SK-N-SH (cell line): ENCODE measurements at regions not wholly inside any gene's neighbourhood (a gene's known extent, or its start where the extent isn't known, plus 50 kb on each side); places are given as distances from the start of the nearest gene placed in this dataset.

ENCODE experiments used
- CTCF ChIA-PET: fragments of 300-600, 350-600 bp; formaldehyde crosslinking; extraction: SDS; loops from one replicate; lab custom pipeline; 2021; lab: Yijun Ruan, JAX
- POLR2A ChIA-PET: fragments of 350-600 bp; sonication (Branson Sonifier 250); formaldehyde crosslinking; extraction: SDS; loops from one replicate; lab custom pipeline; 2020; ENCODE audit warnings: antibody characterized with exemption, inconsistent platforms; lab: Yijun Ruan, JAX
- DNase-seq: peaks from one replicate; pipeline ENCODE4 v3.0.0; 2012
- H2AFZ ChIP-seq: fragments of 200-600 bp; sonication (generic); 2 replicates; pipeline ENCODE4 v1.8.1; 2016; ENCODE audit warnings: antibody characterized with exemption, mild to moderate bottlenecking, low read depth
- H3F3A ChIP-seq: fragments of 200-600 bp; sonication (generic); replicated peaks from 2 replicates; pipeline ENCODE3; 2016; ENCODE audit warnings: antibody characterized with exemption, mild to moderate bottlenecking; ENCODE audit not compliant: insufficient read depth
- H3K27ac ChIP-seq, 2 experiments: fragments of 200-500 bp in 1 of 2; fragments of 200-600 bp in 1 of 2; sonication (Bioruptor generic) in 1 of 2; sonication (generic), shearing (Covaris generic) in 1 of 2; 2 replicates each; pipeline versions ENCODE4 v1.5.1 to v1.6.1; 2014 to 2016; ENCODE audit warnings: low read depth in 2 of 2, inconsistent platforms in 1 of 2, low read length in 1 of 2, mild to moderate bottlenecking in 1 of 2, mixed read lengths in 1 of 2
- H3K27me3 ChIP-seq: fragments of 200-600 bp; sonication (generic), shearing (Covaris generic); 2 replicates; pipeline ENCODE4 v1.6.1; 2016; ENCODE audit warnings: mixed run types; ENCODE audit not compliant: insufficient read depth
- H3K36me3 ChIP-seq, 2 experiments: fragments of 200-500 bp in 1 of 2; fragments of 200-600 bp in 1 of 2; sonication (Bioruptor generic) in 1 of 2; sonication (generic) in 1 of 2; replicated peaks in 1 of 2; 2 replicates each; pipeline versions ENCODE3 to v1.5.1; 2014 to 2016; ENCODE audit warnings: low read length in 1 of 2, mild to moderate bottlenecking in 1 of 2; ENCODE audit not compliant: insufficient read depth in 2 of 2, control insufficient read depth in 1 of 2
- H3K4me1 ChIP-seq, 2 experiments: fragments of 200-500 bp in 1 of 2; fragments of 200-600 bp in 1 of 2; sonication (Bioruptor generic) in 1 of 2; sonication (generic), shearing (Covaris generic) in 1 of 2; 2 replicates each; pipeline versions ENCODE4 v1.5.1 to v1.6.1; 2014 to 2016; ENCODE audit warnings: low read depth in 1 of 2, low read length in 1 of 2, mixed run types in 1 of 2; ENCODE audit not compliant: insufficient read depth in 2 of 2, control insufficient read depth in 1 of 2
- H3K4me2 ChIP-seq: fragments of 200-600 bp; sonication (generic), shearing (Covaris generic); 2 replicates; pipeline ENCODE4 v1.6.1; 2017; ENCODE audit warnings: mixed run types
- H3K4me3 ChIP-seq, 2 experiments: fragments of 200-500 bp in 1 of 2; fragments of 200-600 bp in 1 of 2; sonication (Bioruptor generic) in 1 of 2; sonication (generic), shearing (Covaris generic) in 1 of 2; 2 replicates each; pipeline versions ENCODE4 v1.5.1 to v1.8.1; 2014 to 2016; ENCODE audit warnings: low read depth in 2 of 2, inconsistent platforms in 1 of 2, low read length in 1 of 2, mild to moderate bottlenecking in 1 of 2, mixed read lengths in 1 of 2, moderate library complexity in 1 of 2
- H3K79me2 ChIP-seq: fragments of 200-600 bp; sonication (generic); 2 replicates; pipeline ENCODE4 v1.8.1; 2017; ENCODE audit warnings: mild to moderate bottlenecking; ENCODE audit not compliant: insufficient read depth
- H3K9ac ChIP-seq: fragments of 200-600 bp; sonication (generic); 2 replicates; pipeline ENCODE4 v1.6.1; 2017; ENCODE audit warnings: mixed run types
- H3K9me2 ChIP-seq: fragments of 200-600 bp; sonication (generic); 2 replicates; pipeline ENCODE4 v1.6.1; 2017; ENCODE audit warnings: mixed run types
- H3K9me3 ChIP-seq: fragments of 200-600 bp; sonication (generic); 2 replicates; pipeline ENCODE4 v1.6.1; 2017; ENCODE audit warnings: mixed run types, mild to moderate bottlenecking, moderate library complexity
- H4K20me1 ChIP-seq: fragments of 200-600 bp; sonication (generic); 2 replicates; pipeline ENCODE4 v1.6.1; 2017; ENCODE audit warnings: mild to moderate bottlenecking, mixed run types; ENCODE audit not compliant: insufficient read depth
- CHD2 ChIP-seq: fragments of 150-350 bp; IDR thresholded peaks from 2 replicates; pipeline ENCODE4 v1.6.1; 2018; ENCODE audit warnings: low read length; ENCODE audit not compliant: partially characterized antibody
- EZH2phosphoT487 ChIP-seq: fragments of 200-600 bp; sonication (generic); IDR thresholded peaks from 2 replicates; pipeline ENCODE4 v1.6.1; 2017; ENCODE audit warnings: low read depth, mixed run types, mild to moderate bottlenecking, antibody characterized with exemption, moderate library complexity, borderline replicate concordance
- FOSL2 ChIP-seq: IDR thresholded peaks from 2 replicates; pipeline ENCODE4 v1.4.0; 2012; ENCODE audit warnings: low read depth, mild to moderate bottlenecking, moderate library complexity, borderline replicate concordance
- FOXJ3 ChIP-seq: sonication (generic); formaldehyde crosslinking; IDR thresholded peaks from 2 replicates; pipeline ENCODE4 v1.5.1; 2020; ENCODE audit warnings: mild to moderate bottlenecking, missing genetic modification reagents
- GATA2 ChIP-seq: sonication (generic); formaldehyde crosslinking; IDR thresholded peaks from 2 replicates; pipeline ENCODE4 v1.5.0; 2020; ENCODE audit warnings: mild to moderate bottlenecking, missing genetic modification reagents
- IRF3 ChIP-seq: fragments of 150-350 bp; IDR thresholded peaks from 2 replicates; pipeline ENCODE4 v1.6.1; 2016; ENCODE audit warnings: mild to moderate bottlenecking, low read depth, low read length
- JUND ChIP-seq: IDR thresholded peaks from 2 replicates; pipeline ENCODE4 v1.4.0; 2012
- MEF2A ChIP-seq: IDR thresholded peaks from 2 replicates; pipeline ENCODE4 v1.4.0; 2012; ENCODE audit warnings: low read depth, borderline replicate concordance
- NFIC ChIP-seq: IDR thresholded peaks from 2 replicates; pipeline ENCODE4 v1.4.0; 2012; ENCODE audit warnings: borderline replicate concordance
- RFX5 ChIP-seq: IDR thresholded peaks from 2 replicates; pipeline ENCODE4 v1.6.1; 2012; ENCODE audit warnings: mild to moderate bottlenecking, improper control_type of control experiment, low read length
- SIN3A ChIP-seq: IDR thresholded peaks from 2 replicates; pipeline ENCODE4 v1.6.1; 2012; ENCODE audit warnings: low read depth, mild to moderate bottlenecking, low read length, moderate library complexity, borderline replicate concordance
- TAF1 ChIP-seq: IDR thresholded peaks from 2 replicates; pipeline ENCODE4 v1.6.1; 2012; ENCODE audit warnings: low read depth, mild to moderate bottlenecking, low read length, moderate library complexity, borderline replicate concordance
- WGBS: methylation state at CpG from one replicate; pipeline ENCODE4 v1.1.6; 2017; ENCODE audit warnings: low lambda C conversion rate; 5-methylcytosine and 5-hydroxymethylcytosine counted together
- TF ChIP-seq, protein P1 (sequence below): IDR thresholded peaks from 2 replicates; pipeline ENCODE4 v1.4.0; 2012; ENCODE audit warnings: low read depth, borderline replicate concordance
- TF ChIP-seq, protein P2 (sequence below): IDR thresholded peaks from 2 replicates; pipeline ENCODE4 v1.6.1; 2012; ENCODE audit warnings: mild to moderate bottlenecking, low read depth, low read length, moderate library complexity
- TF ChIP-seq, protein P3 (sequence below): IDR thresholded peaks from 2 replicates; pipeline ENCODE4 v1.4.0; 2012; ENCODE audit warnings: low read depth

DNA sequence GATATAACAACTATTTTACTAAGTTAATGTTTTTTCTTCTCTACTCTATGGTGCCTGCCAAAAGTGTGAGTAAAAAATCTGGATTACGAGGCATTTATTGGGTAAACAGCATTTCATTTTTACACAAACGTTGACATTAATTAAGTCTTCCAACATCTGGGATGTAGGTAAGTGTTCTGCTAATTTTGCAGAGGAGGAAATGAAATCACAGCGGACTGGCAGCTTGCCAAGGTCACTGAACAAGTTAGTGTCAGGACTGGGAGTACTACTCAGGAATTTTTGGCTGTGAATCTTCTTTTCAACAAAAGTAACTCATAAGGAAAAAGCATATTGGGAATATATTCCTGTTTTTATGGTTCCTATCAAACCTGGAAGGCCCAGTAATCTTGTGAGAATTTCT is 612.1 kb upstream of the FZD8 start:
- no peak overlapping the region for H3K4me2 ChIP-seq
- 24% methylated on average over 3 of the region's 3 CpGs for WGBS
- DNase-seq: no peak
- no peak for TF ChIP-seq CHD2
- peak; percentile 64 for TF ChIP-seq NFIC
- ChIA-PET POLR2A (no interaction called here), CTCF (no interaction called here)
- no peak overlapping the region for H2AFZ ChIP-seq
- no peaks in the 10 kb centered on the region for H3K9me2 ChIP-seq
- H3F3A ChIP-seq: no peaks in the 10 kb centered on the region
- H3K79me2 ChIP-seq: no peaks in the 10 kb centered on the region
- peaks cover 3 to 13% of the 10 kb centered on the region in 2 experiments; a peak in 2 of 4 replicates for H3K4me1 ChIP-seq
- no peaks in the 10 kb centered on the region for H3K36me3 ChIP-seq
- H3K9ac ChIP-seq: no peak overlapping the region
- H3K27me3 ChIP-seq: no peaks in the 10 kb centered on the region
- no peaks in the 10 kb centered on the region for H4K20me1 ChIP-seq
- H3K9me3 ChIP-seq: no peaks in the 10 kb centered on the region
- no peak overlapping the region for H3K27ac ChIP-seq
- no peak overlapping the region for H3K4me3 ChIP-seq

GRCh38 chr10:36253731-36254130 is 611.6 kb upstream of the FZD8 start:
- DNase-seq: no peak
- no peaks in the 10 kb centered on the region for H3K36me3 ChIP-seq
- H3K79me2 ChIP-seq: no peaks in the 10 kb centered on the region
- H4K20me1 ChIP-seq: no peaks in the 10 kb centered on the region
- H3K27me3 ChIP-seq: no peaks in the 10 kb centered on the region
- POLR2A ChIA-PET: no interaction called here
- H3K4me1 ChIP-seq: peaks cover 3 to 13% of the 10 kb centered on the region in 2 experiments; a peak in 2 of 4 replicates
- no peak overlapping the region for H3K4me3 ChIP-seq
- H3K4me2 ChIP-seq: no peak overlapping the region
- no peaks in the 10 kb centered on the region for H3K9me2 ChIP-seq
- H3F3A ChIP-seq: no peaks in the 10 kb centered on the region
- TF ChIP-seq JUND (no peak), FOSL2 (no peak), TAF1 (no peak), FOXJ3 (CRISPR knock-in tag) (no peak), GATA2 (CRISPR knock-in tag) (no peak), NFIC (no peak), MEF2A (no peak), RFX5 (no peak), IRF3 (no peak), SIN3A (no peak), EZH2phosphoT487 (no peak)
- TF ChIP-seq, protein P1, sequence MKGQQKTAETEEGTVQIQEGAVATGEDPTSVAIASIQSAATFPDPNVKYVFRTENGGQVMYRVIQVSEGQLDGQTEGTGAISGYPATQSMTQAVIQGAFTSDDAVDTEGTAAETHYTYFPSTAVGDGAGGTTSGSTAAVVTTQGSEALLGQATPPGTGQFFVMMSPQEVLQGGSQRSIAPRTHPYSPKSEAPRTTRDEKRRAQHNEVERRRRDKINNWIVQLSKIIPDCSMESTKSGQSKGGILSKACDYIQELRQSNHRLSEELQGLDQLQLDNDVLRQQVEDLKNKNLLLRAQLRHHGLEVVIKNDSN: no peak
- TF ChIP-seq, protein P2, sequence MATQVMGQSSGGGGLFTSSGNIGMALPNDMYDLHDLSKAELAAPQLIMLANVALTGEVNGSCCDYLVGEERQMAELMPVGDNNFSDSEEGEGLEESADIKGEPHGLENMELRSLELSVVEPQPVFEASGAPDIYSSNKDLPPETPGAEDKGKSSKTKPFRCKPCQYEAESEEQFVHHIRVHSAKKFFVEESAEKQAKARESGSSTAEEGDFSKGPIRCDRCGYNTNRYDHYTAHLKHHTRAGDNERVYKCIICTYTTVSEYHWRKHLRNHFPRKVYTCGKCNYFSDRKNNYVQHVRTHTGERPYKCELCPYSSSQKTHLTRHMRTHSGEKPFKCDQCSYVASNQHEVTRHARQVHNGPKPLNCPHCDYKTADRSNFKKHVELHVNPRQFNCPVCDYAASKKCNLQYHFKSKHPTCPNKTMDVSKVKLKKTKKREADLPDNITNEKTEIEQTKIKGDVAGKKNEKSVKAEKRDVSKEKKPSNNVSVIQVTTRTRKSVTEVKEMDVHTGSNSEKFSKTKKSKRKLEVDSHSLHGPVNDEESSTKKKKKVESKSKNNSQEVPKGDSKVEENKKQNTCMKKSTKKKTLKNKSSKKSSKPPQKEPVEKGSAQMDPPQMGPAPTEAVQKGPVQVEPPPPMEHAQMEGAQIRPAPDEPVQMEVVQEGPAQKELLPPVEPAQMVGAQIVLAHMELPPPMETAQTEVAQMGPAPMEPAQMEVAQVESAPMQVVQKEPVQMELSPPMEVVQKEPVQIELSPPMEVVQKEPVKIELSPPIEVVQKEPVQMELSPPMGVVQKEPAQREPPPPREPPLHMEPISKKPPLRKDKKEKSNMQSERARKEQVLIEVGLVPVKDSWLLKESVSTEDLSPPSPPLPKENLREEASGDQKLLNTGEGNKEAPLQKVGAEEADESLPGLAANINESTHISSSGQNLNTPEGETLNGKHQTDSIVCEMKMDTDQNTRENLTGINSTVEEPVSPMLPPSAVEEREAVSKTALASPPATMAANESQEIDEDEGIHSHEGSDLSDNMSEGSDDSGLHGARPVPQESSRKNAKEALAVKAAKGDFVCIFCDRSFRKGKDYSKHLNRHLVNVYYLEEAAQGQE: no peak
- TF ChIP-seq, protein P3, sequence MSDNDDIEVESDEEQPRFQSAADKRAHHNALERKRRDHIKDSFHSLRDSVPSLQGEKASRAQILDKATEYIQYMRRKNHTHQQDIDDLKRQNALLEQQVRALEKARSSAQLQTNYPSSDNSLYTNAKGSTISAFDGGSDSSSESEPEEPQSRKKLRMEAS: no peak
- TF ChIP-seq, all 33 proteins: peak for 0
- CTCF ChIA-PET: no interaction called here
- 70% methylated on average over 3 of the region's 3 CpGs for WGBS
- H3K9me3 ChIP-seq: no peaks in the 10 kb centered on the region
- no peak overlapping the region for H2AFZ ChIP-seq
- H3K27ac ChIP-seq: no peak overlapping the region
- H3K9ac ChIP-seq: no peak overlapping the region
